Astrocyte (in vitro differentiated cells and primary cell): ENCODE measurements at regions not wholly inside any gene's neighbourhood (a gene's known extent, or its start where the extent isn't known, plus 50 kb on each side); places are given as distances from the start of the nearest gene placed in this dataset.

Source experiments
- DNase-seq: peaks from one replicate; pipeline ENCODE4 v3.0.0-alpha.2; 2010; ENCODE audit warnings: low read depth
- FAIRE-seq: peaks from 2 replicates; lab custom pipeline; 2011; peaks lifted over from hg19 to GRCh38; lab: Jason Lieb, UNC
- H2AFZ ChIP-seq: 2 replicates; pipeline ENCODE4 v1.6.0; 2012; ENCODE audit warnings: low read depth, low read length, inconsistent platforms
- H3K27ac ChIP-seq: 2 replicates; pipeline ENCODE4 v1.5.1; 2011; ENCODE audit warnings: low read depth, low read length, inconsistent platforms
- H3K27me3 ChIP-seq: 2 replicates; pipeline ENCODE4 v1.6.0; 2011; ENCODE audit warnings: low read length, inconsistent platforms; ENCODE audit not compliant: insufficient read depth
- H3K36me3 ChIP-seq: 2 replicates; pipeline ENCODE4 v1.5.1; 2011; ENCODE audit warnings: low read length, inconsistent platforms; ENCODE audit not compliant: insufficient read depth
- H3K4me1 ChIP-seq: 2 replicates; pipeline ENCODE4 v1.5.1; 2011; ENCODE audit warnings: low read length, inconsistent platforms; ENCODE audit not compliant: insufficient read depth
- H3K4me2 ChIP-seq: 2 replicates; pipeline ENCODE4 v1.6.0; 2012; ENCODE audit warnings: low read length, inconsistent platforms
- H3K4me3 ChIP-seq: 2 replicates; pipeline ENCODE4 v1.5.1; 2011; ENCODE audit warnings: low read depth, mild to moderate bottlenecking, low read length, inconsistent platforms; ENCODE audit not compliant: insufficient read depth
- H3K79me2 ChIP-seq: 2 replicates; pipeline ENCODE4 v1.6.0; 2012; ENCODE audit warnings: mild to moderate bottlenecking, low read length, inconsistent platforms; ENCODE audit not compliant: insufficient read depth
- H3K9ac ChIP-seq: 2 replicates; pipeline ENCODE4 v1.6.0; 2012; ENCODE audit warnings: mild to moderate bottlenecking, low read length, inconsistent platforms
- H3K9me3 ChIP-seq: 2 replicates; pipeline ENCODE4 v1.5.1; 2012; ENCODE audit warnings: low read depth, mild to moderate bottlenecking, low read length, inconsistent platforms; ENCODE audit not compliant: insufficient read depth
- H4K20me1 ChIP-seq: 2 replicates; pipeline ENCODE4 v1.6.0; 2012; ENCODE audit warnings: low read length, inconsistent platforms; ENCODE audit not compliant: insufficient read depth
- H3K27ac Mint-ChIP-seq: one replicate; pipeline ENCODE4 v1.8.0; 2021; ENCODE audit warnings: mild to moderate bottlenecking, mixed read lengths; ENCODE audit not compliant: unreplicated experiment
- H3K27me3 Mint-ChIP-seq: one replicate; pipeline ENCODE4 v1.8.0; 2021; ENCODE audit warnings: low read depth, mixed read lengths; ENCODE audit not compliant: unreplicated experiment
- H3K36me3 Mint-ChIP-seq: one replicate; pipeline ENCODE4 v1.8.0; 2021; ENCODE audit warnings: low read depth, mixed read lengths; ENCODE audit not compliant: unreplicated experiment
- H3K4me1 Mint-ChIP-seq: one replicate; pipeline ENCODE4 v1.8.0; 2021; ENCODE audit warnings: low read depth, mixed read lengths; ENCODE audit not compliant: unreplicated experiment
- H3K4me3 Mint-ChIP-seq: one replicate; pipeline ENCODE4 v1.8.0; 2021; ENCODE audit warnings: mild to moderate bottlenecking, moderate library complexity, mixed read lengths; ENCODE audit not compliant: unreplicated experiment
- H3K9me3 Mint-ChIP-seq: one replicate; pipeline ENCODE4 v1.8.0; 2021; ENCODE audit warnings: mild to moderate bottlenecking, mixed read lengths; ENCODE audit not compliant: unreplicated experiment
- EZH2 ChIP-seq: IDR thresholded peaks from 2 replicates; pipeline ENCODE4 v1.6.1; 2012; ENCODE audit warnings: mild to moderate bottlenecking, low read length, inconsistent platforms; ENCODE audit not compliant: insufficient read depth
- TF ChIP-seq, protein P1 (sequence below): IDR thresholded peaks from 2 replicates; pipeline ENCODE4 v1.5.1; 2011; ENCODE audit warnings: low read depth, mild to moderate bottlenecking, inconsistent platforms, low read length, moderate library complexity; ENCODE audit not compliant: insufficient read depth

DNA sequence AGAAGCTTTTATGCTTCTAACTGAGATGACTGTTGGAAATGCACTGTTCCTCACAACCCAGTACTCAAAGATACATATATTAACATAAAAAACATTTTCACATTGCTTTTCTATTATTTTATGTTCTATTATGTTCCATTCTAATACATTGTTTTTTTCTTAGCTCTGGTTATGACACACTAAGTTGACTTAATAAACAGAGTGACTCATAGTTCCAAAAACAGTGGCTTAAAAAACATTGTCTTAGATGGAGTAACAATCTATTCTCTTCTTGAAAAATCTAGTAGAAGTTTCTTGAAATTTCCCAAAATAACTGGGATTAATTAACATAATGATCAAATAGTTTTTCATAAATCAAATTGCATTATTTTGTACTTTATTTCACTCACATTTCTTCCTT, 328.2 kb upstream of the LRATD1 start:
- FAIRE-seq, result no peak
- H3K27me3 Mint-ChIP-seq, result peaks cover 5% of the 10 kb centered on the region
- no peaks in the 10 kb centered on the region for H4K20me1 ChIP-seq

DNA sequence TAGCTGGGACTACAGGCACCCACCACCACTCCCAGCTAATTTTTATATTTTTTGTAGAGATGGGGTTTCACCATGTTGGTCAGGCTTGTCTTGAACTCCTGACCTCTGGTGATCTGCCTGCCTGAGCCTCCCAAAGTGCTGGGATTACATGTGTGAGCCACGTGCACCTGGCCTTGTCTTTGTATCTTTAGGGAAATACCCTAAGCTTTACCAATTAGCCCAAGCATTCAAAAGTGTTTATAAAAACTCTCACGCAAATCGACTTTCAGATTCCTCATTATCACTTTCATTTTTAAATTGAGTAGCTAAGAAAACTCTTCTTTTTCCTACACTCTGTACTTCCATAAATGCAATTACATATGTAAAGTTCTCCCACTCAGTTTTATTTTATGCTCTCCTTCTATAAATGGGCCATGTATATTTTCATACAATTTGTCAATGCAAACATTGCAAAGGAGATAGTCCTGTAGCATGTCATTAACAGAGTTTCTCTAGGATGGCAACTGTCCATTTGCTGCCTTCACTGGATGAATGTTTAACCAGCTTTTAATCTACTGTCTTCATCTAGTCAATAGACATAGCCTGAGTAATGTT, 326.2 kb upstream of the LRATD1 start:
- DNase-seq, result no peak
- Histone ChIP-seq H3K9me3 (no peaks in the 10 kb centered on the region), H3K27me3 (no peaks in the 10 kb centered on the region), H3K27ac (no peak overlapping the region), H3K79me2 (no peaks in the 10 kb centered on the region), H4K20me1 (no peaks in the 10 kb centered on the region), H3K4me2 (no peak overlapping the region), H3K36me3 (no peaks in the 10 kb centered on the region), H2AFZ (no peak overlapping the region), H3K4me3 (no peak overlapping the region), H3K4me1 (no peaks in the 10 kb centered on the region), H3K9ac (no peak overlapping the region)
- no peak for FAIRE-seq
- TF ChIP-seq, protein P1, sequence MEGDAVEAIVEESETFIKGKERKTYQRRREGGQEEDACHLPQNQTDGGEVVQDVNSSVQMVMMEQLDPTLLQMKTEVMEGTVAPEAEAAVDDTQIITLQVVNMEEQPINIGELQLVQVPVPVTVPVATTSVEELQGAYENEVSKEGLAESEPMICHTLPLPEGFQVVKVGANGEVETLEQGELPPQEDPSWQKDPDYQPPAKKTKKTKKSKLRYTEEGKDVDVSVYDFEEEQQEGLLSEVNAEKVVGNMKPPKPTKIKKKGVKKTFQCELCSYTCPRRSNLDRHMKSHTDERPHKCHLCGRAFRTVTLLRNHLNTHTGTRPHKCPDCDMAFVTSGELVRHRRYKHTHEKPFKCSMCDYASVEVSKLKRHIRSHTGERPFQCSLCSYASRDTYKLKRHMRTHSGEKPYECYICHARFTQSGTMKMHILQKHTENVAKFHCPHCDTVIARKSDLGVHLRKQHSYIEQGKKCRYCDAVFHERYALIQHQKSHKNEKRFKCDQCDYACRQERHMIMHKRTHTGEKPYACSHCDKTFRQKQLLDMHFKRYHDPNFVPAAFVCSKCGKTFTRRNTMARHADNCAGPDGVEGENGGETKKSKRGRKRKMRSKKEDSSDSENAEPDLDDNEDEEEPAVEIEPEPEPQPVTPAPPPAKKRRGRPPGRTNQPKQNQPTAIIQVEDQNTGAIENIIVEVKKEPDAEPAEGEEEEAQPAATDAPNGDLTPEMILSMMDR, result no peak
- no peak overlapping the region for H3K27ac Mint-ChIP-seq
- H3K4me3 Mint-ChIP-seq, result no peak overlapping the region
- H3K36me3 Mint-ChIP-seq, result peaks cover 2% of the 10 kb centered on the region
- H3K9me3 Mint-ChIP-seq, result peaks cover 2% of the 10 kb centered on the region
- H3K4me1 Mint-ChIP-seq, result peaks cover 5% of the 10 kb centered on the region
- H3K27me3 Mint-ChIP-seq, result peaks cover 6% of the 10 kb centered on the region

More for the DNA sequence above, 328.2 kb upstream of the LRATD1 start:
- H3K79me2 ChIP-seq, result no peaks in the 10 kb centered on the region
- no peak overlapping the region for H3K4me3 ChIP-seq
- Mint-ChIP-seq H3K27ac (no peak overlapping the region), H3K4me1 (peaks cover 18% of the 10 kb centered on the region), H3K36me3 (no peaks in the 10 kb centered on the region), H3K9me3 (peaks cover 2% of the 10 kb centered on the region), H3K4me3 (no peak overlapping the region)
- H3K27ac ChIP-seq, result no peak overlapping the region
- no peaks in the 10 kb centered on the region for H3K27me3 ChIP-seq
- H3K36me3 ChIP-seq, result no peaks in the 10 kb centered on the region
- TF ChIP-seq, protein P1, result no peak
- TF ChIP-seq EZH2, result no peak
- H3K4me1 ChIP-seq, result no peaks in the 10 kb centered on the region
- no peak overlapping the region for H2AFZ ChIP-seq
- DNase-seq, result no peak
- no peaks in the 10 kb centered on the region for H3K9me3 ChIP-seq
- no peak overlapping the region for H3K4me2 ChIP-seq
- H3K9ac ChIP-seq, result no peak overlapping the region

DNA sequence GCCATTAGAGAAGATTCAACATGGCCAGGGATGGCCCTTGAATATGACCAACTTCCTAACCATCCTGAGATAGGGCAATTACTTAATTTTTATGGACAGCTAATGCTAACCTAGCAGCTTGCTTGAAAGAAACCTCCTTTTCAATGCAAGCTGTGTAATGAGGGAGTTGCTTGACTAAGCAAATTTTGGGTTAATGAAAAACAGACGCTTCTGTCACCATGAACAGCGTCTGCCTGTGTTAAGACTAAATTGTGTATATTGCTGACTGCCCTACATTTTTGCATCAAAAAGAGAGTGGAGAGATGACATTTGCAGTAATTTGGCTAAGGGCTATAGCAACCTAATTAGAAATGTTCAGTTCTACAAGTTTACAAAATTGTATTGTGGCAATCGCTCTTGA, 319.2 kb upstream of the LRATD1 start:
- no peaks in the 10 kb centered on the region for H3K4me1 ChIP-seq
- H2AFZ ChIP-seq, result no peak overlapping the region
- TF ChIP-seq EZH2, result no peak
- TF ChIP-seq, protein P1, result no peak
- no peaks in the 10 kb centered on the region for H3K79me2 ChIP-seq
- no peak overlapping the region for H3K27ac Mint-ChIP-seq
- no peaks in the 10 kb centered on the region for H3K4me1 Mint-ChIP-seq
- no peaks in the 10 kb centered on the region for H3K36me3 ChIP-seq
- DNase-seq (no peak), FAIRE-seq (no peak)
- H3K27me3 ChIP-seq, result no peaks in the 10 kb centered on the region
- no peak overlapping the region for H3K4me3 Mint-ChIP-seq
- H4K20me1 ChIP-seq, result no peaks in the 10 kb centered on the region
- H3K9me3 Mint-ChIP-seq, result no peaks in the 10 kb centered on the region
- no peak overlapping the region for H3K4me2 ChIP-seq
- no peak overlapping the region for H3K9ac ChIP-seq
- no peaks in the 10 kb centered on the region for H3K9me3 ChIP-seq
- no peak overlapping the region for H3K4me3 ChIP-seq
- peaks cover 2% of the 10 kb centered on the region for H3K36me3 Mint-ChIP-seq
- H3K27ac ChIP-seq, result no peak overlapping the region
- H3K27me3 Mint-ChIP-seq, result peaks cover 21% of the 10 kb centered on the region
